ENCODE measurements at regions not wholly inside any gene's neighbourhood (a gene's known extent, or its start where the extent isn't known, plus 50 kb on each side); places are given as distances from the start of the nearest gene placed in this dataset.

- no peaks in the 10 kb centered on the region for H3K36me3 ChIP-seq (replicated peaks in 1 of 2; ENCODE audit: control insufficient read depth in 1 of 2, insufficient read depth in 2 of 2, low read length in 2 of 2)
- no peak overlapping the region for H3K4me3 ChIP-seq (replicated peaks in 1 of 3; ENCODE audit: low read depth in 2 of 3, low read length in 3 of 3)
- H2AFZ ChIP-seq (ENCODE audit: insufficient read depth, low read depth, low read length, poor library complexity, severe bottlenecking): no peak overlapping the region
- peaks cover 0 to 18% (median 5%) of the 10 kb centered on the region in 7 donors for H3K9me3 Mint-ChIP-seq
- H3K4me3 Mint-ChIP-seq: no peak overlapping the region
- H4K20me1 ChIP-seq (ENCODE audit: insufficient read depth, low read length): no peaks in the 10 kb centered on the region
- no peaks in the 10 kb centered on the region for H3K4me1 Mint-ChIP-seq
- H3K27ac ChIP-seq (ENCODE audit: low read depth in 1 of 2, low read length in 2 of 2): no peak overlapping the region
- no peak overlapping the region for H3K27ac Mint-ChIP-seq
- intact Hi-C loops (cut with micrococcal nuclease): no loop called here
- no peaks in the 10 kb centered on the region for H3K79me2 ChIP-seq (ENCODE audit: insufficient read depth, low read length)
- H3K9me3 ChIP-seq (replicated peaks in 1 of 2; ENCODE audit: control insufficient read depth in 1 of 2, insufficient read depth in 1 of 2, low read length in 2 of 2): peaks cover 8 to 13% of the 10 kb centered on the region in 2 donors
- no peak for DNase-seq
- no peaks in the 10 kb centered on the region for H3K4me1 ChIP-seq (ENCODE audit: control insufficient read depth in 1 of 2, insufficient read depth in 2 of 2, low read length in 2 of 2)
- H3K36me3 Mint-ChIP-seq: no peaks in the 10 kb centered on the region
- peaks cover 0 to 2% (median 2%) of the 10 kb centered on the region in 3 donors for H3K27me3 Mint-ChIP-seq (ENCODE audit: low read depth in 3 of 3)
- no peak overlapping the region for H3K4me2 ChIP-seq (replicated peaks; ENCODE audit: extremely low read depth, low read length, poor library complexity, severe bottlenecking)
- no peak for TF ChIP-seq CTCF (IDR thresholded peaks at IDR 0.05)
- H3K9ac ChIP-seq (ENCODE audit: insufficient read depth, low read length, poor library complexity, severe bottlenecking): no peak overlapping the region
- H3K27me3 ChIP-seq (ENCODE audit: control insufficient read depth in 2 of 2, insufficient read depth in 2 of 2, low read length in 2 of 2): no peaks in the 10 kb centered on the region
These were observed 164.6 kb upstream of the ELAC2 start for GRCh38 chr17:13182450-13182849.

DNA sequence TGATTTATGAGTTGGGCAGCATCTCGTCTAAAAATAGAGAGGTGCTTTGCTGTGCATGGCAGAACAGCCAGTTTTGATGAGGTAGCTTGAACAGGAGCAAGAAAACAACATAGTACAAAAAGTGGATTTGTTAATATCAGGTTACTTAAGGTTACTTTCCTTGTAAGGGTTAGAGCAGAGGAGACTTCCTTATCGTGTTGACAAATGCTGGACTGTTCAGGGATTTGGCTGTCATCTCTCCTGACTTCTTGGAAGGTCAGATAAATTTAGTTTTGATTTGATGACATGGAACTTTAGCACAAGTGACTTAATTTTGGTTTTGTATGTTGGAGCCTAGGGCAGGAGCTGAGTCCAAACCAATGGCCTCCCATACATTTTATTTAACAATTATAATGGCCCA lies 163.9 kb upstream of the ELAC2 start:
- no peaks in the 10 kb centered on the region for H3K27me3 ChIP-seq (ENCODE audit: control insufficient read depth in 2 of 2, insufficient read depth in 2 of 2, low read length in 2 of 2)
- Mint-ChIP-seq H3K4me3 (no peak overlapping the region), H3K27ac (no peak overlapping the region), H3K27me3 (ENCODE audit: low read depth in 3 of 3) (peaks cover 0 to 2% (median 2%) of the 10 kb centered on the region in 3 donors), H3K36me3 (no peaks in the 10 kb centered on the region), H3K4me1 (no peaks in the 10 kb centered on the region), H3K9me3 (peaks cover under 1 to 18% (median 6%) of the 10 kb centered on the region in 7 donors)
- WGBS (ENCODE audit: insufficient coverage): 64% methylated on average over 2 of the region's 2 CpGs
- DNase-seq: no peak
- no peak overlapping the region for H2AFZ ChIP-seq (ENCODE audit: insufficient read depth, low read depth, low read length, poor library complexity, severe bottlenecking)
- H3K4me1 ChIP-seq (ENCODE audit: control insufficient read depth in 1 of 2, insufficient read depth in 2 of 2, low read length in 2 of 2): no peaks in the 10 kb centered on the region
- H3K4me2 ChIP-seq (replicated peaks; ENCODE audit: extremely low read depth, low read length, poor library complexity, severe bottlenecking): no peak overlapping the region
- no peak overlapping the region for H3K4me3 ChIP-seq (replicated peaks in 1 of 3; ENCODE audit: low read depth in 2 of 3, low read length in 3 of 3)
- no peak for TF ChIP-seq CTCF (IDR thresholded peaks at IDR 0.05)
- no peaks in the 10 kb centered on the region for H3K36me3 ChIP-seq (replicated peaks in 1 of 2; ENCODE audit: control insufficient read depth in 1 of 2, insufficient read depth in 2 of 2, low read length in 2 of 2)
- H4K20me1 ChIP-seq (ENCODE audit: insufficient read depth, low read length): no peaks in the 10 kb centered on the region
- H3K9me3 ChIP-seq (replicated peaks in 1 of 2; ENCODE audit: control insufficient read depth in 1 of 2, insufficient read depth in 1 of 2, low read length in 2 of 2): peaks cover 8 to 13% of the 10 kb centered on the region in 2 donors
- intact Hi-C loops (cut with micrococcal nuclease): no loop called here
- H3K27ac ChIP-seq (ENCODE audit: low read depth in 1 of 2, low read length in 2 of 2): no peak overlapping the region
- H3K9ac ChIP-seq (ENCODE audit: insufficient read depth, low read length, poor library complexity, severe bottlenecking): no peak overlapping the region
- H3K79me2 ChIP-seq (ENCODE audit: insufficient read depth, low read length): no peaks in the 10 kb centered on the region

Data from CD14-positive monocyte (primary cell).